ENCODE measurements at regions not wholly inside any gene's neighbourhood (a gene's known extent, or its start where the extent isn't known, plus 50 kb on each side); places are given as distances from the start of the nearest gene placed in this dataset.

DNA sequence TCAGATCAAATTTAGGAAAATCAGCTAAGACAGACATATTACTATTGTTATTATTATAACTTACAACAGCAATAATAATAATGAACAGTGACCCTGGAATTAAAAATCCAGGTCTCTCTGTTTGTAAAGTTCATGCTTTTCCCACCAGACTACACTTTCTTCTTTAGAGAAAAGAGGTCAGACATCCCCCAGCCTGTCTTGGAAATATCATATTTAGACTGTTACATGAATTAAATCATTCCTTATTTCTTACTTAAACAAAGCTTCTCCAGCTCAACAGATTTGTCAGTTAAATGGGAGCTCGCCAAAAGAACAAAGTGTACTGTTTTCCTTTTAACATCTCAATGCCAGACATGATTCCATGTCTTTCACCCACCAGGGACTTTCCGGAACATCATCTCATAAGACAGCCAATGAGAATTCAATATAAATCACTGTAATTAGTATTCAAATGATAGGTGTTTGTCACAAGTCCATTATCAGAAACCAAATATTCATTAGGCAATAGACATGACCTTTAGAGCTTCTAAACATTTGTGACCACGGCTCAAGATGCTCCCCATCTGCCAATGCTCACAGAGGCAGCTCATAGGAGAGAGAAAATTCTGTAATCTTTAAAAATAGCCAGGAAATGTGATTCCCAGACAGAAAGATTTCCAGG lies 351.9 kb downstream of the ENC1 start:
- H3K4me3 ChIP-seq (ENCODE audit: low read depth, low read length) = no peak overlapping the region
- DNase-seq (ENCODE audit: low read depth, low spot score) = no peak
- POLR2A ChIA-PET = interaction anchor here (0.7 to 1.9 kb wide), 2 partner anchors 248 to 352 kb away, joined by 3 to 5 read pairs; partner anchors contain the start of gene ENC1
- CTCF ChIA-PET = interaction anchor here (1.2 to 1.3 kb wide), 2 partner anchors 10 to 49 kb away, joined by 3 to 5 read pairs; no protein-coding TSS in a partner anchor
- TF ChIP-seq, protein P1, sequence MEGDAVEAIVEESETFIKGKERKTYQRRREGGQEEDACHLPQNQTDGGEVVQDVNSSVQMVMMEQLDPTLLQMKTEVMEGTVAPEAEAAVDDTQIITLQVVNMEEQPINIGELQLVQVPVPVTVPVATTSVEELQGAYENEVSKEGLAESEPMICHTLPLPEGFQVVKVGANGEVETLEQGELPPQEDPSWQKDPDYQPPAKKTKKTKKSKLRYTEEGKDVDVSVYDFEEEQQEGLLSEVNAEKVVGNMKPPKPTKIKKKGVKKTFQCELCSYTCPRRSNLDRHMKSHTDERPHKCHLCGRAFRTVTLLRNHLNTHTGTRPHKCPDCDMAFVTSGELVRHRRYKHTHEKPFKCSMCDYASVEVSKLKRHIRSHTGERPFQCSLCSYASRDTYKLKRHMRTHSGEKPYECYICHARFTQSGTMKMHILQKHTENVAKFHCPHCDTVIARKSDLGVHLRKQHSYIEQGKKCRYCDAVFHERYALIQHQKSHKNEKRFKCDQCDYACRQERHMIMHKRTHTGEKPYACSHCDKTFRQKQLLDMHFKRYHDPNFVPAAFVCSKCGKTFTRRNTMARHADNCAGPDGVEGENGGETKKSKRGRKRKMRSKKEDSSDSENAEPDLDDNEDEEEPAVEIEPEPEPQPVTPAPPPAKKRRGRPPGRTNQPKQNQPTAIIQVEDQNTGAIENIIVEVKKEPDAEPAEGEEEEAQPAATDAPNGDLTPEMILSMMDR (IDR thresholded peaks at IDR 0.05; ENCODE audit: low read depth, low read length) = no peak
- H3K9me3 ChIP-seq (ENCODE audit: control insufficient read depth, insufficient read depth, low read length) = no peaks in the 10 kb centered on the region
- peaks cover 2% of the 10 kb centered on the region for H3K27me3 ChIP-seq (ENCODE audit: control insufficient read depth, insufficient read depth, low read length)
- H3K27ac ChIP-seq (ENCODE audit: low read depth, low read length) = no peak overlapping the region

DNA sequence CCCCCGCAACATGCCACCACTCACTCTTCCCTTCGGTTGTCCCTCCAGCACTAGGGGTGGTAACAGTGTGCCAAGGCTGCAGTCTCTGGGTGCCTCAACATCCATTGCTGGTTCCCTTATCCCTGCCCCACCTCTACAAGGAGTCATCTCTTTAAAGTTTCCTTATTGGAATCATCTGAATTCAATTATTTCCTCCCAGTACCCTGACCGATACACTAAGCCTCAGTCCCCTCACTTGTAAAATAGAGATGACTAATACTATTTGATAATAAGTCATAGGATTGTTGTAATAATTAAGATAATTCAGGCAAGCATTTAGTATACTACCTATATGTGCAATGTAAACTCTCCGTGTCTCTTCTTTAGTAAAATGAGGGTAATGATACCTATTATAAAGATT lies 352.5 kb downstream of the ENC1 start:
- POLR2A ChIA-PET = interaction anchor here (0.7 to 1.9 kb wide), 2 partner anchors 248 to 353 kb away, joined by 3 to 5 read pairs; partner anchors contain the start of gene ENC1
- Histone ChIP-seq H3K4me3 (ENCODE audit: low read depth, low read length) (no peak overlapping the region), H3K27ac (ENCODE audit: low read depth, low read length) (no peak overlapping the region), H3K27me3 (ENCODE audit: control insufficient read depth, insufficient read depth, low read length) (peaks cover 2% of the 10 kb centered on the region), H3K9me3 (ENCODE audit: control insufficient read depth, insufficient read depth, low read length) (no peaks in the 10 kb centered on the region)
- DNase-seq (ENCODE audit: low read depth, low spot score) = no peak
- TF ChIP-seq, protein P1 (IDR thresholded peaks at IDR 0.05; ENCODE audit: low read depth, low read length) = no peak
- CTCF ChIA-PET = no interaction called here

DNA sequence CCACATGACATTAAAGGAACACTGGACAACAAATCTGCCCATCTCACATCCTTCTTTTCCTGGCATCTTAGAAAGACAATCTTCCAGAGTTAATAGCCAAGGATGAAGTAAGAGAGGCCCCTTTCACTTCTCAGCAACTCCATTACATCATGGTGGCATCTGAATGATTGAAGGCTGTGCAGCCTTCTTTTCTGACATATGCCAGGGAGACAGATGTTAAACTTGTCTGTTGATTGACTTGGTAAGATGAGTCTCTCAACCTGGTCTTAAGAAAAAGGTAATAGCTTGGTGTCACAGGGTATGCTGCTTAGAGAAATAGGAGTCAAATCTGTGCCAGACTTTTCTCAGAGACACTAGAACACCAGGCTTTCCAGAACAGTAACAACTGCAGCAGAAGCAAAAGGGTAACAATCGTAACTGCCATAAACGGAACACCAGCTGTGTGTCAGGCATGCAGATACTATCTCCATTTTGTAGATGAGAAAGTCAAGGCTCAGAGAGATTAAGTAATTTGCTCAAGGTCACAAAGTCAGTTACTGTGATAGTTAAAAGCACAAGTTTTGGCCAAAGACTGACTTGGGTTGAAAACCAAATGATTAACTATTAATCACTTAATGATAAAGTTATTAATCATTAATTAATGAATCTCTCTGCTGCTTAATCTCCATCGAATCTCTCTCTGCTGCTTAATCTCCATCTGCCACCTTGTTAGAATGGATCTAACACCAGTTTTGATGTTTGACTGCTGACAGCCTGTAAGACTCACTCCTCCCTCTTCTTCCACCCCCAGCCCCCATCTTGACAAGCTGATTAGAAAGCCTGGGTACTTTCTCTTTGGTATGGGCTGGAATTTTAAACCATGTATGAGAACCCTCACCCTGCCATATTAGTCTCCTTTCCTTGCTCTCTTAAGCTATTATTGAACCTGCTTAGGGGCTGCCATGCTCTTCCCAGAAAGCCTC lies 353.5 kb downstream of the ENC1 start:
- no peak for DNase-seq (ENCODE audit: low read depth, low spot score)
- Histone ChIP-seq H3K9me3 (ENCODE audit: control insufficient read depth, insufficient read depth, low read length) (no peaks in the 10 kb centered on the region), H3K27me3 (ENCODE audit: control insufficient read depth, insufficient read depth, low read length) (peaks cover 2% of the 10 kb centered on the region), H3K27ac (ENCODE audit: low read depth, low read length) (no peak overlapping the region), H3K4me3 (ENCODE audit: low read depth, low read length) (no peak overlapping the region)
- TF ChIP-seq, protein P1 (IDR thresholded peaks at IDR 0.05; ENCODE audit: low read depth, low read length) = no peak
- CTCF ChIA-PET = no interaction called here
- POLR2A ChIA-PET = no interaction called here

DNA sequence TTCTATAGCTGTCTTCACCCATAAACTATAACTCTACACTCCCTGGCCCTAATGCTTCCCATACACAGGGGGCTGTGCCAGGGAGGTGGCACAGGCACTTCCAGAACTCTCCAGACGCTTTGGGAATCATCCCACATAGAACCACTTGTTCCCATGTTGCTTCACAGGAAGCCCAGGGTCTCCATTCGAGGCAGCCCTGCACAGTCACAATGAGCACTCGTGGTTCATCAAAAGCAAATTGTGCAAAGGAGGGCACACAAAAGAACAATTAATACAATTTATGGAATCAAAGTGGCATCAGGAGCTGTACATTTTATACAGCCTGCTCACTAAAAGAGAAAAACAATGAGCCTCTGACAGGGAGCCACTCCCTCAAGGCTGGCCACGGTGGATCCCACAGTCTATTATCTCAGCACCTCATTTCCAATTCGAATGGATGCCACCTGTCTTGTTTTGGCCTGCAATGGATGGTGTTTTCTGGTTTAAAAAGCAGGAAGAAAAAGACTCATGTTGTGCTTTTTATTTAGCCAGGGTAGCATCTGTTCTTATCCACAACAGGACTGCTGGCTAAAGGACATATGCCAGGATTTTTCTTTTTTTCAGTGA lies 354.8 kb downstream of the ENC1 start:
- ChIA-PET CTCF (no interaction called here), POLR2A (no interaction called here)
- peaks cover 2% of the 10 kb centered on the region for H3K27me3 ChIP-seq (ENCODE audit: control insufficient read depth, insufficient read depth, low read length)
- DNase-seq (ENCODE audit: low read depth, low spot score) = no peak
- TF ChIP-seq, protein P1 (IDR thresholded peaks at IDR 0.05; ENCODE audit: low read depth, low read length) = no peak
- H3K27ac ChIP-seq (ENCODE audit: low read depth, low read length) = no peak overlapping the region
- no peak overlapping the region for H3K4me3 ChIP-seq (ENCODE audit: low read depth, low read length)
- no peaks in the 10 kb centered on the region for H3K9me3 ChIP-seq (ENCODE audit: control insufficient read depth, insufficient read depth, low read length)
